GM23248 (cell line): ENCODE measurements at regions not wholly inside any gene's neighbourhood (a gene's known extent, or its start where the extent isn't known, plus 50 kb on each side); places are given as distances from the start of the nearest gene placed in this dataset.

Experiments used
- EZH2 ChIP-seq: fragments of 200-600 bp; sonication (generic); IDR thresholded peaks from 2 replicates; pipeline ENCODE4 v1.6.1; 2018; ENCODE audit warnings: antibody characterized with exemption, mild to moderate bottlenecking; ENCODE audit not compliant: insufficient read depth, poor library complexity, severe bottlenecking
- EZH2phosphoT487 ChIP-seq: fragments of 200-600 bp; sonication (generic); IDR thresholded peaks from 2 replicates; pipeline ENCODE4 v1.6.1; 2018; ENCODE audit warnings: antibody characterized with exemption, moderate library complexity, mild to moderate bottlenecking, low read depth; ENCODE audit not compliant: insufficient read depth

DNA sequence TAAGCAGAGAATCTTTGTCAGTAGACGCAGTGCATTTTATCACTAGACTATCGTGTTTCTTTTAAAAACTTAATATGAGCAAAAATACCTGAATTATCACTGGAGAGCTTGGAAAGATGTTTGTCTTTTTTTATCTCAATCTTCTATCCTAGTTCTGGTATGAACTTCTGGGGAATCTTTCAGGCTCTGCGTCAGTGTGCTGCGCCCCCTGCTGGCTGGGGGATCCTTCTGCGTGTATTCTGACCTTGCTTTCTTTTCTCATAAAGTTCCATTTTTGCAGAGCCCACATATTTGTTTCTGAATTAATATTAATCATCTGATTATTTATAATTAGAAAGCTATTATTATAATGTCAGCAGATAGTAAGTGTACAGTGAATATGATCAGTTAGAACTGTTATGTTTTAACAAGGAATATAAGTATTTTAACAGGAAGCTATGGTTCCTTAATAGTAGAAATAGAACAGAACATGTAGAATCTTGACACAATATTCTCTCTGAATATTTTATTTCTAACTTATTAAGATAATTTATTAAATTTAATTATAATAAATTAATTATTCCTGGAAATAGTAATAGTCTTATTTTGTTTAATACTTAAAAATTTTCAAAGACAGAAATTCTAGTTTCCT lies 945.0 kb upstream of the CRIM1 start:
- TF ChIP-seq EZH2phosphoT487: no peak
- no peak for TF ChIP-seq EZH2
